Choroid plexus epithelial cell (primary cell): ENCODE measurements at regions not wholly inside any gene's neighbourhood (a gene's known extent, or its start where the extent isn't known, plus 50 kb on each side); places are given as distances from the start of the nearest gene placed in this dataset.

ENCODE experiments used
- DNase-seq: peaks from one replicate; pipeline ENCODE4 v3.0.0-alpha.2; 2010; ENCODE audit warnings: low read depth
- H3K4me3 ChIP-seq: 2 replicates; pipeline ENCODE4 v1.5.1; 2011; ENCODE audit warnings: low read depth, mild to moderate bottlenecking, control low read depth, low read length, moderate library complexity
- CTCF ChIP-seq: conservative IDR thresholded peaks from 2 replicates; pipeline ENCODE4 v1.5.1; 2011; ENCODE audit warnings: low read depth, mild to moderate bottlenecking, control low read depth, inconsistent platforms, low read length, moderate library complexity

- no peak for TF ChIP-seq CTCF
- no peak overlapping the region for H3K4me3 ChIP-seq
- DNase-seq, result no peak
These were observed 267.6 kb upstream of the DPH6 start for GRCh38 chr15:35813573-35813972.

- no peak for DNase-seq
- no peak overlapping the region for H3K4me3 ChIP-seq
- TF ChIP-seq CTCF, result no peak
These were observed 272.9 kb upstream of the DPH6 start for GRCh38 chr15:35818846-35819245.

- TF ChIP-seq CTCF, result no peak
- no peak overlapping the region for H3K4me3 ChIP-seq
- no peak for DNase-seq
These were observed 276.2 kb upstream of the DPH6 start for GRCh38 chr15:35822153-35822552.

- no peak overlapping the region for H3K4me3 ChIP-seq
- no peak for TF ChIP-seq CTCF
These were observed 281.2 kb upstream of the DPH6 start for GRCh38 chr15:35827141-35827540.

GRCh38 chr15:35827911-35828310, 281.9 kb upstream of the DPH6 start:
- no peak overlapping the region for H3K4me3 ChIP-seq
- peak; percentile 24 for DNase-seq
- TF ChIP-seq CTCF, result no peak

More at GRCh38 chr15:35827141-35827540, 281.2 kb upstream of the DPH6 start:
- peak; percentile 42 for DNase-seq

- no peak for TF ChIP-seq CTCF
- no peak for DNase-seq
These were observed 287.6 kb upstream of the DPH6 start for GRCh38 chr15:35833581-35833980.

GRCh38 chr15:35834216-35834830, 288.4 kb upstream of the DPH6 start:
- H3K4me3 ChIP-seq, result no peak overlapping the region
- no peak for DNase-seq
- TF ChIP-seq CTCF, result no peak

More at GRCh38 chr15:35833581-35833980, 287.6 kb upstream of the DPH6 start:
- no peak overlapping the region for H3K4me3 ChIP-seq
